CD4-positive, alpha-beta T cell (primary cell): ENCODE measurements at regions not wholly inside any gene's neighbourhood (a gene's known extent, or its start where the extent isn't known, plus 50 kb on each side); places are given as distances from the start of the nearest gene placed in this dataset.

Experiments used
- ATAC-seq: fragments of 200-7000 bp; cut with Tn5 transposase; one replicate; pipeline ENCODE4 v1.10.0; 2022; ENCODE audit warnings: mild to moderate bottlenecking; ENCODE audit not compliant: poor library complexity
- CTCF ChIA-PET: fragments of 350-600 bp; sonication (Branson Sonifier 250); formaldehyde crosslinking; loops from one replicate; lab custom pipeline; 2021; ENCODE audit warnings: antibody characterized with exemption, inconsistent platforms; lab: Charles Lee
- POLR2A ChIA-PET: fragments of 350-600 bp; sonication (Branson Sonifier 250); formaldehyde crosslinking; loops from one replicate; lab custom pipeline; 2021; ENCODE audit warnings: antibody characterized with exemption, inconsistent platforms; lab: Charles Lee
- DNase-seq, 14 experiments: peaks; one replicate each; pipeline ENCODE4 v3.0.0-alpha.2; 2013 to 2020; ENCODE audit warnings: mixed read lengths in 2 of 14
- H3K27ac ChIP-seq, 2 donors: one replicate each; pipeline versions ENCODE4 v1.5.1 to v1.7.0; 2013; ENCODE audit warnings: low read length in 2 of 2, low read depth in 1 of 2, mild to moderate bottlenecking in 1 of 2
- H3K27me3 ChIP-seq, 2 experiments: 1 replicate in 1 of 2; 2 replicates in 1 of 2; pipeline versions ENCODE4 v1.6.1 to v1.7.0; 2013; ENCODE audit warnings: low read length in 2 of 2, control low read depth in 1 of 2, mild to moderate bottlenecking in 1 of 2, moderate library complexity in 1 of 2; ENCODE audit not compliant: insufficient read depth in 2 of 2, control insufficient read depth in 1 of 2
- H3K36me3 ChIP-seq: one replicate; pipeline ENCODE4 v1.6.1; 2013; ENCODE audit warnings: low read length, control low read depth; ENCODE audit not compliant: insufficient read depth
- H3K4me1 ChIP-seq: one replicate; pipeline ENCODE4 v1.6.1; 2013; ENCODE audit warnings: low read length, control low read depth; ENCODE audit not compliant: insufficient read depth
- H3K4me3 ChIP-seq: one replicate; pipeline ENCODE4 v1.5.1; 2013; ENCODE audit warnings: mild to moderate bottlenecking, low read length, moderate library complexity
- H3K9me3 ChIP-seq, 2 experiments: 1 replicate in 1 of 2; 2 replicates in 1 of 2; pipeline versions ENCODE4 v1.6.1 to v1.7.0; 2013; ENCODE audit warnings: low read length in 2 of 2, mild to moderate bottlenecking in 2 of 2, control low read depth in 1 of 2, moderate library complexity in 1 of 2; ENCODE audit not compliant: control insufficient read depth in 1 of 2, insufficient read depth in 1 of 2
- H3K27ac Mint-ChIP-seq: one replicate; pipeline ENCODE4 v1.8.0; 2020; ENCODE audit warnings: mixed read lengths
- H3K27me3 Mint-ChIP-seq: one replicate; pipeline ENCODE4 v1.8.0; 2021; ENCODE audit warnings: mixed read lengths
- H3K36me3 Mint-ChIP-seq: one replicate; pipeline ENCODE4 v1.8.0; 2021; ENCODE audit warnings: low read depth, mixed read lengths
- H3K4me1 Mint-ChIP-seq: one replicate; pipeline ENCODE4 v1.8.0; 2021; ENCODE audit warnings: low read depth, mixed read lengths
- H3K4me3 Mint-ChIP-seq: one replicate; pipeline ENCODE4 v1.8.0; 2020; ENCODE audit warnings: mild to moderate bottlenecking, mixed read lengths
- H3K9me3 Mint-ChIP-seq: one replicate; pipeline ENCODE4 v1.8.0; 2020; ENCODE audit warnings: mixed read lengths
- intact Hi-C, 2 experiments: fragments of 100-400 bp; cut with DNase I in 1 of 2; cut with micrococcal nuclease in 1 of 2; formaldehyde crosslinking; loops; one replicate each; pipeline versions ENCODE4 v1.15.1 to v1.9.0; 2023 to 2025; cut with DNase I, micrococcal nuclease
- TF ChIP-seq, protein P1 (sequence below): fragments of 200-600 bp; IDR thresholded peaks from one replicate; pipeline ENCODE4 v1.8.0; 2022; ENCODE audit warnings: antibody characterized with exemption, mild to moderate bottlenecking

DNA sequence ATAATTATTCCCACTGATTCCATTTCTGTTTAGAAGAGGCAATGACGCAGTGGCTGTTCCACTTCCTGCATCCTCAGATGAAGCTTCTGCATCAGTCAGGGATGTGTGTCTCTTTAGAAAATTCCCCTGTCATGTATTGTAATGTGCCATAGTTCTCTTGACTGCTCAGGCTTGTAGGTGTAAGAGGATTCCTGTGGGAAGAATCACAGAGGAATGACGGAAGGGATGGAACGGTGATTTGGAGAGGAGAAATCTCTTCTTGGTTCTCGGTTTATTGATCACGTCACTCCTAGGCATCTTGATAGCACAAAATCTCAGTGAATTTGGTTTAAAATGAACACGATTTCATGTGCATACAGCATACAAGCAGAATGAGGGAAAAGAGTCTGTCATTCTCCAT is 69.8 kb upstream of the PRKCQ start:
- CTCF ChIA-PET, result no interaction called here
- intact Hi-C loops, result loop anchor here (2.0 to 5.0 kb wide), 5 partner anchors 38 to 205 kb away; partner anchors contain the start of gene PRKCQ (in 1 of the 2)

DNA sequence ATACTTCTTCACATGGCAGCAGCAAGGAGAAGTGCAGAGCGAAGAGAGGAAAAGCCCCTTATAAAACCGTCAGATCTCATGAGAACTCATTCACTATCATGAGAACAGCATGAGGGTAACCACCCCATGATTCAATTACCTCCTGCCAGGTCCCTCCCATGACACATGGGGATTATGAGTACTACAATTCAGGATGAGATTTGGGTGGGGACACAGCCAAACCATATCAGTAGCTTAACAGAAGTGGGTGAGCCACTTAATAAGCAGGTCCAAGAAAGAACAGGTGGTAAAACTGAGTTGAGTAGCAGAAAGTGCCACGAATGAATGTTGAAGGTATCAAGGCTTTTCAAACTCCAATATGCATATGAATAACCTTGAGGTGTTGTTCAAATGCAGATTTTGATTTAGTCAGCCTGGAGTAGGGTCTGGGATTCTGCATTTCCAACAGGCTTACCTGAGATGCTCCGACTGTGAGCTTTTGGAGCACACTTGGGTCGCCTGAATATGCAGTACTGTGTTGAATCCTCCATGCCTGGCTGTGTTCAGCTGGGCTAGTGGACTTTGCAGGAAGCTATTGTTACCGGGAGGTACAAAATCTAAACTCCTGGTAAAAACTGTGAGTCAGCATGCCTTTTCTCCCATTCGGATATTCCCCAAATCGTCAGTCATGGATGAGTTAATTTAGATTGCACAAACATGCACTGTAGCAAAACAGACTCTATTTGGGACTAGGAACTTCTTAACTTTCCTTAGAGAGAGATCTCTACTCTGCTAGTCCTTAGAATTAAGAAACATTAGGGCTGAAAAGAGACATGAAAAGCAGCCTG is 69.0 kb upstream of the PRKCQ start:
- H3K4me3 ChIP-seq, result no peak overlapping the region
- peaks cover 8% of the 10 kb centered on the region for H3K4me1 Mint-ChIP-seq
- ChIA-PET CTCF (interaction anchor here (1.4 to 1.8 kb wide), 4 partner anchors 46 to 118 kb away, joined by 6 read pairs; no protein-coding TSS in a partner anchor), POLR2A (no interaction called here)
- H3K36me3 ChIP-seq, result no peaks in the 10 kb centered on the region
- no peak overlapping the region for H3K4me3 Mint-ChIP-seq
- TF ChIP-seq, protein P1, sequence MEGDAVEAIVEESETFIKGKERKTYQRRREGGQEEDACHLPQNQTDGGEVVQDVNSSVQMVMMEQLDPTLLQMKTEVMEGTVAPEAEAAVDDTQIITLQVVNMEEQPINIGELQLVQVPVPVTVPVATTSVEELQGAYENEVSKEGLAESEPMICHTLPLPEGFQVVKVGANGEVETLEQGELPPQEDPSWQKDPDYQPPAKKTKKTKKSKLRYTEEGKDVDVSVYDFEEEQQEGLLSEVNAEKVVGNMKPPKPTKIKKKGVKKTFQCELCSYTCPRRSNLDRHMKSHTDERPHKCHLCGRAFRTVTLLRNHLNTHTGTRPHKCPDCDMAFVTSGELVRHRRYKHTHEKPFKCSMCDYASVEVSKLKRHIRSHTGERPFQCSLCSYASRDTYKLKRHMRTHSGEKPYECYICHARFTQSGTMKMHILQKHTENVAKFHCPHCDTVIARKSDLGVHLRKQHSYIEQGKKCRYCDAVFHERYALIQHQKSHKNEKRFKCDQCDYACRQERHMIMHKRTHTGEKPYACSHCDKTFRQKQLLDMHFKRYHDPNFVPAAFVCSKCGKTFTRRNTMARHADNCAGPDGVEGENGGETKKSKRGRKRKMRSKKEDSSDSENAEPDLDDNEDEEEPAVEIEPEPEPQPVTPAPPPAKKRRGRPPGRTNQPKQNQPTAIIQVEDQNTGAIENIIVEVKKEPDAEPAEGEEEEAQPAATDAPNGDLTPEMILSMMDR, result no peak
- ATAC-seq (no peak), DNase-seq (no peak)
- no peaks in the 10 kb centered on the region for H3K36me3 Mint-ChIP-seq
- no peak overlapping the region for H3K27ac Mint-ChIP-seq
- no peaks in the 10 kb centered on the region for H3K9me3 Mint-ChIP-seq
- no peaks in the 10 kb centered on the region for H3K27me3 ChIP-seq
- H3K9me3 ChIP-seq, result no peaks in the 10 kb centered on the region
- intact Hi-C loops, result loop anchor here (1.0 to 5.0 kb wide), 8 partner anchors 17 to 204 kb away; partner anchors contain the start of gene PRKCQ (in 2 of the 2)
- H3K4me1 ChIP-seq, result peaks cover 9% of the 10 kb centered on the region
- no peaks in the 10 kb centered on the region for H3K27me3 Mint-ChIP-seq
- H3K27ac ChIP-seq, result no peak overlapping the region

More for the DNA sequence above, 69.8 kb upstream of the PRKCQ start:
- Mint-ChIP-seq H3K4me1 (peaks cover 11% of the 10 kb centered on the region), H3K36me3 (no peaks in the 10 kb centered on the region), H3K27ac (no peak overlapping the region), H3K9me3 (no peaks in the 10 kb centered on the region), H3K4me3 (no peak overlapping the region), H3K27me3 (no peaks in the 10 kb centered on the region)
- no peaks in the 10 kb centered on the region for H3K36me3 ChIP-seq
- no peaks in the 10 kb centered on the region for H3K27me3 ChIP-seq
- H3K4me1 ChIP-seq, result peaks cover 7% of the 10 kb centered on the region
- TF ChIP-seq, protein P1, result no peak
- ATAC-seq, result no peak
- H3K27ac ChIP-seq, result no peak overlapping the region
- POLR2A ChIA-PET, result no interaction called here
- no peak for DNase-seq
- H3K9me3 ChIP-seq, result no peaks in the 10 kb centered on the region
- no peak overlapping the region for H3K4me3 ChIP-seq

- intact Hi-C loops, result loop anchor here (1.0 to 5.0 kb wide), 8 partner anchors 18 to 203 kb away; partner anchors contain the start of gene PRKCQ (in 2 of the 2)
- H3K27ac ChIP-seq, result no peak overlapping the region
- peak; percentile 97 for ATAC-seq
- no peaks in the 10 kb centered on the region for H3K27me3 ChIP-seq
- peaks cover 17% of the 10 kb centered on the region for H3K4me1 Mint-ChIP-seq
- no peaks in the 10 kb centered on the region for H3K36me3 ChIP-seq
- no peaks in the 10 kb centered on the region for H3K27me3 Mint-ChIP-seq
- TF ChIP-seq, protein P1, result peak; percentile 93
- CTCF ChIA-PET, result interaction anchor here (0.6 to 1.8 kb wide), 24 partner anchors 10 to 202 kb away, joined by 3 to 8 read pairs (median 4); no protein-coding TSS in a partner anchor
- no peak overlapping the region for H3K4me3 ChIP-seq
- peak; percentile 41 to 82 (median 60) for DNase-seq
- no peak overlapping the region for H3K4me3 Mint-ChIP-seq
- peaks cover 16% of the 10 kb centered on the region for H3K4me1 ChIP-seq
- no peaks in the 10 kb centered on the region for H3K9me3 ChIP-seq
- no peak overlapping the region for H3K27ac Mint-ChIP-seq
- H3K9me3 Mint-ChIP-seq, result no peaks in the 10 kb centered on the region
- H3K36me3 Mint-ChIP-seq, result no peaks in the 10 kb centered on the region
- POLR2A ChIA-PET, result interaction anchor here (0.6 to 1.1 kb wide), 3 partner anchors 10 to 830 kb away, joined by 3 to 6 read pairs (median 4); no protein-coding TSS in a partner anchor
These were observed 67.9 kb upstream of the PRKCQ start for GRCh38 chr10:6647811-6648526.
